HL-60/S4 treated with retinoic acid at 250 ng/mL for 4 days and 3 days (cell line): ENCODE measurements at regions not wholly inside any gene's neighbourhood (a gene's known extent, or its start where the extent isn't known, plus 50 kb on each side); places are given as distances from the start of the nearest gene placed in this dataset.

ENCODE experiments used
- in situ Hi-C: fragments of 300-500 bp; cut with MboI; formaldehyde crosslinking; loops from 2 replicates; pipeline ENCODE4 v1.7.0; 2022; ENCODE audit warnings: low sequenced_read_pairs

DNA sequence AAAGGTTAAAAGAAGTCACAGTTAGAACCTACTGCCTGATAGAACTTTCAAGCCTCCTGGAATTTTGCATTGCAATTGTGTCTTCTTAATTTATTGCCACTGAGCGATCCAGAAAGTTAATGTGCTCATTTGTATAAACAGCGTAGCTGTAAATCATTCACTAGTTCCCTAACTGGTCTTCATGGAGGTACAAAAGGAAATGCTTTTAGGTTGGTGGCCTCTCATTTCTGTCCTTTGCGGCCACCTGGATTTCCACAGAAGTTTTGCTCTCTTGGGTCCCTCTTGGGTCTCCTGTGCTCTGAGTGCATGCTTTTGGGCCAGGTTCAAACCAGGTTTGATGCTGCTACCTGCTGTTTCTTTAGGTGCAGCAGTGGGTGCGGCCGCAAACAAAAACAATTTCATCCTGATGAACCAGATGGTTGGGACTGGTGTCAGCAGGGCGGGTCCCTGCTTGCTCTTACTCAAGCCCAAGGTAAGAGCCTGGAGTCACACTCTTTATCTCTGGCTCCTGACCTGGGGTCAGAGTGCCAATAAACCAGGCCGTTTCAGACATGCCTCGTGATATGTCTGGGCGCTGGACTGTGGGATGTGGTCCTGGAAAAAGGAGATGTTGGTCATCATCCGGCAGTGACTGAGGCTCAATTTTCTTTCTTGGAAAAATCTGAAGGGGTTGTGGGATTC lies 270.1 kb downstream of the PTTG2 start:
- in situ Hi-C loops = no loop called here

DNA sequence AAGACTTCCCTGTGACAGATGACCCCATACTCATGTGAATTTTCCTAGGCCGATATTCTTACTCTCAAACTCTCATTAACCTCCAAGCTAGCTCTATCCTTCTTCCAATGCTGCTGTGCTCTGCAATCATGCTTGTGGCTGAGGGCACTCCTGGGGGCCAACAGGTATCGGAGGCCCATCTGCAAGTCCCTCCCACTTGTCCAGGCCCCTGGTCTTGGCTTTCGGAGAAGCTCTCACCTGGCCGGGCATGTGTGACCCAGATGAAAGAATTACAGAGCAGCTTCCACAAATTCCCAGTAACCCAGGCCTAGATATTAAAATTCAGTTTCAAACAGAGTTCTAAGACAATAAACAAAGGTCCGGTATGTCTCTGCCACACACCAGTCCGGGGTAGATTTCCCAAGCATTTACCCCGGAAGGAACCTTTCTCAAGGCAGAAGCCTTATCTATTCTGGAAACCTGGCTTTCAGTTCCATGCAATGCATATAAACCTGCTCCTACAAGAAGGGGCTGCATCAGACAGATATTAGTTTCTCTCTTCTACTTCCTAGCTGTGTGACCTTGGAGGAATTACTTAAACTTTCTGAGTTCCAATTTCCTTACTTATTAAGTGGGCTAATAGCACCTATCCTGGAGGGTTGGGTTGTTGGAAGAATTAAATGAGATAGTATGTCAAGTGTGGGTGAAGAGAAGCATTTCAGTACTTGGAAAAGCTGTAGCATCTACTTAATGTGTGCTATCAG lies 270.8 kb downstream of the PTTG2 start:
- in situ Hi-C loops = no loop called here

DNA sequence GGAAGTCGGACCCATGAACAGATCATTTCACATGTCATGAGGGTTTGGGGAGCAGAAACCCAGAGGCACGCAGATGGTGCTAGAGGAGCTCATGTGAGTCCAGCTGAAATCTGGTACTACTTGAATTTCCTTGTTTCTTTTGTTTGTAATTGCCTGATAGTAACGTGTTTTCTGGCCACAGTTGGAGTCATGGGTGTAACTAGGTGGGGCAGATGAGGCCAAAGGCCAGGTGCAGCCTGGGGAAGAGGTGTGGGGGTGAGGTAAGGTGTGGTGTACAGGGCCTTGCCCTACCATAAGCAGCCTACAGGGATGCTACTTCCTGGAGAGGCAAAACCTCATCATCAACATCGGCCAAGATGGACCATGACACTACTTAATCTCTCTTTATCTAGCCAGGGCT lies 271.4 kb downstream of the PTTG2 start:
- in situ Hi-C loops = no loop called here

DNA sequence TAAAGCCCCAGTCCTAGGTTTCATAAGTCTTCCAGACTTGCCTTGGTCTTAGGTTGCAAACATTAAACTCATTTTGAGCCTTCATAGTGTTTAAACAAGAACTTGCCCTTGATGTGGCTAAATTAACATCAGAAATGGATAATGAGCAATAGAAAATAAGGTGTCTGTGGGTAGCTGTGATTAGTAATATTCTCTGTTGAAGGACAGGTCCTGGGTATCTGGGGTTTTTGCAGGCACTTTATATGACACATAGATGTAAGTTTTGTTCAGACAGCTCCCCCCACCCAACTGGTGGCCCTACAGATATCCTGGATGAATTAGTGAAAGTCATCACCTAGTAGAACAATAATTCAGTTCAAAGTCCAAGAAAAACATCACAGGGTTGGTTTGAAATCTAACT lies 272.5 kb downstream of the PTTG2 start:
- in situ Hi-C loops = no loop called here

DNA sequence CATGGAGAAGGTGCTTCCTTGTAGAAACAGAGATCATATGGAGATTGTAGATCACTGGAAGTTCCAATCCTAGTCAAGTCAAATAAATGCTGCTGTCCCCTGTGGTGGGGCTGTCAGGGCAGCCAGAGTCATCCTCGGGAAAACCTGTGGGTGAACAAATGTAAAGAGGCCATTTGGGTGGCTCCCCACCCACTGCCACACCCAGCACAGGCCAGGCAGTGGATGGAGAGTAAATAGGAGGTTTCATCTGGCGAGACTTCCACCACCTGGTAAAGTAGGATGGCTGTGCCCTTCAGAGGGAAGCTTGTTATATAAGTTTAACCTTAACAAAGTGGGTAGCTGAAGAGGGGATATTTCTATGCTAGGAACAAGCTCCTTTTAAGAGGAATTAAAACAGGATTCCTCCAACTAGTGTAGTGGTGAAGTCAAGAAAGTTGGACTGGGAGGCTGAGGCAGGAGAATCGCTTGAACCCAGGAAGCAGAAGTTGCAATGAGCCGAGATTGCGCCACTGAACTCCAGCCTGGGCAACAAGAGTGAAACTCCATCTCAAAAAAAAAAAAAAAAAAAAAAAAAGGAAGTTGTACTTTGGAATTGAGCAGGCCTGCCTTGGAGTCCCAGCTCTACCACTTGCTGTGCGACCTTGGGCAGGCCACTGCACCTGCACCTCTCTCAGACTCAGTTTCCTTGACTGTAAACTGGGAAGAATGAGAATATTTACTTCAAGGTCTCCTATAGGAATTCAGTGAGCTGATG lies 273.7 kb downstream of the PTTG2 start:
- in situ Hi-C loops = no loop called here

DNA sequence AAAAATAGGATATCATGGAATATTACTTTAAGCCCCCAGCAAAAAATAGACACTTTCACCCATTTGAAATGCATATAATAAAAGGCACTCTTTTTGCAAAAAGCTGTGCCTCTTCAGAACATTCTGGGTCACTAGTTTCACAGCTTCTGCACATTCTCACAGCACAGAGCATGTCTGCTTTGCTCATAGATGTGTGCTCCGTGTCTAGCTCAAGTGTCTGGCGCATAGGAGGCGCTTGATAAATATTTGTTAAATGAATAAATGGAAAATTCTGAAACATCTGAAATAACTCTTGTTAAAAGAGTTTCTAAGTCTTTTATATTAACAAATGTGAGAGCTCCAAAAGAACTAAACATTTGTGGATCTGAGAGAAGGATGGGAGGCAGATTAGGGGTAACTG lies 275.2 kb downstream of the PTTG2 start:
- in situ Hi-C loops = no loop called here

DNA sequence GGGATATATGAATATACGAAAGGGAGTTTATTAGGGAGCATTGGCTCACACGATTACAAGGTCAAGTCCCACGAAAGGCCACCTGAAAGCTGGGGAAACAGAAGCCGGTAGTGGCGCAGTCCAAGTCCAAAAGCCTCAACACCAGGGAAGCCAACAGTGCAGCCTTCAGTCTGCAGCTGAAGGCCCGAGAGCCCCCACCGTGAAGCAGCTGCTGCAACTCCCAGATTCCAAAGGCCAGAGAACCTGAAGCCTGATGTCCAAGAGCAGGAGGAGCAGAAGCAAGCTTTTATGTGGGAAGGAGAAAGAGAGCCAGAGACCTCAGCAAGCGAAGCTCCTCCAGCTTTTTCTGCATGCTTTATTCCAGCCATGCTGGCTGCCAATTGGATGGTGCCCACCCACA lies 275.8 kb downstream of the PTTG2 start:
- in situ Hi-C loops = no loop called here

DNA sequence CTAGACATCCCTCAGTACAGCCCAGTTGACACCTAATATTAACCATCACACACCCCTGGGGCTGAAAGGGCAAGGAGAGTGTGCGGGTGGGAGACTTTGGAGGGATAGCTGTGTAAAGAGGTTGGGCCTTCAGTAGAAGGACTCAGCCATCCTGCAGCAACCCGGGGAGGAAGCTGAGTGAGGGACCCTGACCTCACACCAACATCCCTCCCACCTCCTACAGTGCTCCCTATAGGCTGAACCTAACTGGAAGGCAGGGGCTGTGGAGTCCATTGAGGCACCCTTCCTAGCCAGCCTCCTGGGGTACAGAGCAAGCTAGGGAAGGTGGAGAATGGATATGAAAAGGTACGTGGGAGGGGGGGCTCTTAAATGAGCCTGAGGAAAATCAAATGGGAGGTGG lies 276.3 kb downstream of the PTTG2 start:
- in situ Hi-C loops = no loop called here

DNA sequence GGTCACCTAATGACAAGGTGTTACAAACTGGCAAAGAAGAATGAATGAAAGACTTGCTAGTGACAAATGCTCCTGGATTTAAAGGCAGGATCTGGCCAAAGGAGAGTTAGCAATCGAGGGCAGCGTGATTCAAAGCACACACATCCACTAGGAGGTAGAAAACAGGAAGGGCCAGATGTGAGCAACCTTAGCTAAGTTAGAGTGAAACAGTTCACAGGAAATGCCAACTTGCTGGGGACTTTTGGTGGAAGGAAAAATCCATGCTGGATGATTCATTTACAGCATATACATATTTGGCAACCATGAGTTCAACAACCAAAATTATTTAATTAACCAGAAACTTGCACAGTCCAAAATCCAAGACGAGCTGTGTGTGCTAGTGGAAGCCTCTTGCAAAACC lies 276.9 kb downstream of the PTTG2 start:
- in situ Hi-C loops = no loop called here

DNA sequence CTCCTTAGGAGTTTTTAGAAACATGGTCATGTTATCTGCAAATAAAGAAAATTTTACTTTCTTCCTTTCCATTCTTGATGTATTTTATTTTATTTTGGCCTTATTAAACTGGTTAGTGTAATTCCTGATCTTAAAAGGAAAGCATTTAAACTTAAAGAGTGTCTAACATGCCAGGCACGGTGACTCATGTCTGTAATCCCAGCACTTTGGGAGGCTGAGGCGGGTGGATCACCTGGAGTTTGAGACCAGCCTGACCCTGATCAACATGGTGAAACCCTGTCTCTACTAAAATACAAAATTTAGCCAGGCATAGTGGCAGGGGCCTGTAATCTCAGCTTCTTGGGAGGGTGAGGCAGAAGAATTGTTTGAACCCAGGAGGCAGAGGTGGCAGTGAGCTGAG lies 281.3 kb downstream of the PTTG2 start:
- in situ Hi-C loops = no loop called here

DNA sequence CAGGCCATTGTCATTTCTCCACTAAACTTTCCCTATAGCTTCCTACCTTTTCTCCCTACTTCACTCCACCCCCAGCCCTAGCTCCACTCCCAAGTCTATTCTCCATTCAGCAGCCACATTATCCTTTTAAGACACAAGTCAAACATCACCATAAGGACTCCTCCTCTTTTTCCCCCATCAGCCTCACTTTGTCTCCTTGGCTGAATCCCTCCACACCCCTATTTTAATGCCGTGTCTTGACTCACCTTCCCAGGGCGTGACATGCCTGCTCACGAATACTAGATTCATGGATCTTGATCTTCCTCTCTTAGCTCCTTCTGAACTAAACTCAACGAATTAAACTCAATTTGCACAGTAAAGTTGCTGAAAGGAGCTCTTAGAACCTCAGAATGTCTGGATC lies 281.9 kb downstream of the PTTG2 start:
- in situ Hi-C loops = no loop called here

DNA sequence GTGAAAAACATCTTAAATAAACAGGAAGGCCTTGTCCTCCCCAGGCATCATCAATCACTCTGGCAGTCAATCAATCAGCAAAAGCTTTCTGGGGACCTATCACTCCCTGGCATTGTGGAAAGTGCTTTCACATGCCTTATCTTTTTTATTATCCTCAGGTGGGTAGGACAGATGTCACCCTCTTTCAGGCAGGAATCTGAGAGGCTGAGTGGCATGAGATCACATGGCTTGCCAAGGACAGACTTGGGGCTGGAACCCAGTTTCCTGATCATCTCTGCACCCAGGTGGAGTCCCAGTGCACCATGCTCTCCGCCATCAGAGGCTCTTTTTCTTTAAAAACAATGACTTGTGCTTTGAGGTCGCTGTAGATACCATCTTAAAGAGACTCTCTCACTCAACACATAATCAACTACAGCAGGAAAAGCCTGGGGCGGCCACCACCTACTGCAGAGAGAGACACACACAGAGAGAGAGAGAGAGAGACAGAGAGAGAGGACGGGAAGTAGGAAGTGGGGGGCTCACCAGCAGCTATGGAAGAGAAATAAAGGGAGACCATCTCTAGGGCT lies 282.7 kb downstream of the PTTG2 start:
- in situ Hi-C loops = no loop called here

DNA sequence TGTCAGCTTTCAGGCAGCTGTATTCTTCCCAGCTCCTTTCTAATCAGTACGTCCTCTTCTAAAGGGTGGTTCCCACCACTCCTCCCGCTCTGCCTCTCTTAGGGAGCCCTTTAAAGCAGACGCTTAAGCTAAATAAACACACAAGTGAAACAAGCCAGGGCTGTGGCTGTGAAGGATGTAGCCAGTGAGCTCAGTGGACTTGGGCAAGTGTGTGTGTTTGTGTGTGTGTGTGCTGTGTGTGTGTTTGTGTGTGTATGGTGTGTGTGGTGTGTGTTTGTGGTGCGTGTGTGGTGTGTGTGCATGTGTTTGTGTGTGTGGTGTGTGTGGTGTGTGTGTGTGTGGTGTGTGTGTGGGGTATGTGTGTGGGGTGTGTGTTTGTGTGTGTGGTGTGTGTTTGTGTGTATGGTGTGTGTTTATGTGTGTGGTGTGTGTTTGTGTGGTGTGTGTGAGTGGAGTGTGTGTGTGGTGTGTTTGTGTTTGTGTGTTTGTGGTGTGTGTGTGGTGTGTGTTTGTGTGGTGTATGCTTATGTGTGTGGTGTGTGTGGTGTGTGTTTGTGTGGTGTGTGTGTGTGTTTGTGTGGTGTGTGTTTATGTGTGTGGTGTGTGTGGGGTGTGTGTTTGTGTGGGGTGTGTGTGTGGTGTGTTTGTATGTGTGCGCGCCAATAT lies 283.3 kb downstream of the PTTG2 start:
- in situ Hi-C loops = no loop called here

DNA sequence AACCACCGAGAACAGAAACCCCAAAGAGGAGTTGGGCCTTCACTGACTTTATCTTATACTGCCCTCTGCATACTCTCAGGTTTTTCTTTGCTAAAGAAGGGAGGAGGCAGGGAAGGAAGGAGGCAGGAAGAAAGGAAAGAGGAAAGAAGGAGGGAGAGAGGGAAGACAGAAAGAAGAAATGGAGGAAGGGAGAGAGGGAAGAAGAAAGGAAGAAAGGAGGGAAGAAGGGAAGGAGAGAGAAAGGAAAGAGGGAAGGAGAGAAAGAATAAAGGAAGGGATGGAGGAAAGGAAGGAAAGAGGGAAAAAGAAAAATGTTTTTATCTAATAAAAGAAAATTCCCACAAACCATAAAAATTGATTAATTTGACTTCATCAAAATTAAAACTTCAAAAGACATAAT lies 294.6 kb downstream of the PTTG2 start:
- in situ Hi-C loops = no loop called here

DNA sequence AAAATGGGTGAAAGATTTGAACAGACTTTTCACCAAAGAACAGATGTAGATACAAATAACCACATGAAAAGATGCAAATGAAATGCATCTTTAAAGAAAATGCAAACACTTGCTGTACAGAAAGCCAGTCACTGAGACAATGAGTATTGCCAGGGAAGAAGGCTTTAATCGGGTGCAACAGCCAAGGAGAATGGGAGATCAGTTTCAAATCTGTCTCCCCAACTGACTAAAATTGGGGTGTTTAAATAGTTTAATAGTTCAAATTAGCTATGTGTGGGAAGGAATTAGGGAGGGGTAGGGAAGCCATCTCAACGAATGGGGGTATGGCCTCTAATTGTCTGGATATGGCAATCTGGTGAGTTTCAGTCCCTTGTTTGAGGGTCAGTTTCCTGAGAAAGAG lies 295.4 kb downstream of the PTTG2 start:
- in situ Hi-C loops = no loop called here

DNA sequence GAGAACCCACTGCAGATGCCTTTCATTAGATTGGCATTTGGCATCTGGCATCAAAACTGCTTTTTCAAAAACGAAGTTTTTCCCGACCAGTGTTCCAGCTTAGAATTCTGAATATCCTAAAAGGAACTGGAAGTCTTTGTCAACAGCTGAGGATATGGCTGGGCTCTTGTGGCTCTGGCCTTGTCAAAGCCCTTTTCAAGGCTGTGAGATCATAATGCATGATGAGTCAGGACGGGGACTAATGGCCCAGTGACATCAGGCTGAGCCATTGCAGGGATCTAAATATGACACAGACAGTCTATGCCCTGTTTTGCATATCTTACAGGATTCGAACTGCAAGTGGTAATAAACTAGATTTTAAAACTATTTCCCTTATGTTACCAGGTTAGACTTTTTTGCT lies 306.4 kb downstream of the PTTG2 start:
- in situ Hi-C loops = no loop called here

DNA sequence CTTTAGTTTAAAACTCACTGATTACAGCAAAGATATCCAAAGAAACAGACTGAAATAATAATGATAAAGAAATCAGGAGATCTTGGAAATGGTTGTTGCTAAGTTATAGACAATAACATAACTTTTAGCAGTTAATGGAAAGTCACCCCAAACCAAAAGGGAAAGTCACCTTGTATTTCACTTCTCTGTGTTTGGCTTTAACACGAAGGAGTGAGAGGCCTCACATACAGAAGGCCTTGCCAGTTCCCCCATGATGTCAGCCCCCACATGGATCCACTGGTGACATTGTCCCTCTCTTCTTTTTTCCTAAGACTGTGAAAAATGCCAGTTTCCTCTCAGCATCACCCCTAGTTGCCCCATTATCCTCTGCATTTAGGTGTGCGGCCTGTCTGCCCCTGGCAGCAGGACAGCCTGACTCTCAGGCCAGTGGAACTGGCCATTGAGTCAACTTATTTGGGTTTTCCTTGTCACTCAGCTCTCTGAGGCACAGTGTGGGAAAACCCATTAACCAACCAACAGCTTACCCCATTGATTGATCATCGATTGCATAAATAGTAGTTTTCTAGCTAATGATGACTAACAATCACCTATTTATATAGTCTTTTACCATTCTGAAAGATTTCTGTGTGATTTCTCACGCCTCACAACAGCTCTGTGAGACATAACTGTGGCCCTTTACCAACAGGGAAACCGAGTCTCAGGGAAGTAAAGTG lies 308.1 kb downstream of the PTTG2 start:
- in situ Hi-C loops = no loop called here

DNA sequence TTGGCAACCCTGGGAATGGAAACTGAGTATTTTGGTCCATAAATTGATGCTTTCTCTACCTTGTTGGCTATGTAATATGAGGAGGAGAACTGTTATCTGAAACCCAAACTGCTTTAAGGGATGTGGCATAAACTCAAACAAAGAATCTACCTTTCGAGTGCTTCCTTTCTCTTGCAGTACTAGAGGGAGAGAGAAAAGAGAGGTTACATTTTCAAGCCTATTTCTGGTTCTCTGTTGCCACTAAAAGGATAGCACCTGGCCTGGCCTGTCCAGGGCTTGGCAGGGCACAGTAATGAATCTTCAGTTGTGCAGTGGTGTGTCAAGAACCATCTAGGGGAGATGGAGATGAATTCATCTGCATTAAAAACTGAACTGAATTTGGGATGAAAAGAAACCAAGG lies 308.6 kb downstream of the PTTG2 start:
- in situ Hi-C loops = no loop called here

DNA sequence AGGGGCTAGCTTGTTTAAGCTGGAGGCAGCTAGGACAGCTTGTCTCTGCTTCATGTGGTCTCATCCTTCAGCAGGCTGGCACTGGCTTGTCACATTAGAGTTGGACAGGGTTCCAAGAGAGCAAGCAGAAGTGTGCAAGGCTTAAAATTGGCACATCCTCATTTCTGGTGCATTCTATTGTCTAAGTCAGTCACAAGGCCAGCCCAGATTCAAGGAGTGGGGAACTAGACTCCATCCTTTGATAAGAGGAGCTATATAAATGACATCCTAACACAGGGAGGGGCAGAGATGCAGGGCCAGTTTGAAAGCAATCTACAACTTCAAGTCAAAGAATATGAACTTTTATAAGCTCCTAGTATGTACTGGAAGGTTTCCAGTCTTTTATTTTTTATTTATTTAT lies 313.2 kb downstream of the PTTG2 start:
- in situ Hi-C loops = no loop called here

DNA sequence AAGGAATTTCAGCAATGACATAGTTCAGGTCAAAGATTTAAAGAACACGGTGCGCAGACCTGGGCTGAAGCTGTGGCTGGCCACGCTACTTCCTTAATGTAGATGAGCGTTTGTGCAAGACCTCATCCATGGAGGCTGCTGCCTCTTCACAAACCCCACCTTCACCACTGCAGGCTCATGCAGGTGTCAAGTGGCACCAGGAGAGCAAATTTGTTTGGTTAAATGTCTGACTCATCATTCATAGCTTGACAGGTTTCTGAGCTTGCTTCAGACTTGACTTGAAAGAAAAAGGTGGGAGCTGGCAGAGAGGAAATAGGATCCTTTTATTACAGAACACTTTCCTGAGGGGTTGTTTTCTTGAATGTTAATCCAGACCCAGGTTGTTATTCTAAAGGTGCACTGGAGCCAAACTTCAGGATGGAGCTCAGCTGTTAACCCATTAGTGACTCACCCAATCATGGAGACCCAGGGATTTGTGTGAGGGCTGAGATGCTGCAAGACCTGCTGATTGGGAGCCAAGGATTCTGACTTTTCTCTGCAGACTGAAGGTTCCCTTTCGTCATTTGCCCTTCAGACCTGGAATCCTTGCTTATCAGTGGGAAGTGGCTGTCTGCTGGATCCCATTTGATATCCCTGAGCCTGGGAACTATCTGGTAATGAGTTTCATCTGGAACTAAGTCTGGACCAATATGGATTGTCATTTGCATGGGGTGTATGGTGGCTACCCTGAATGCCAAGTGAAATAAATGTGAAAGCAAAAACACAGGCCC lies 315.3 kb downstream of the PTTG2 start:
- in situ Hi-C loops = no loop called here
